Embryonic facial prominence (tissue), 1 donor: ENCODE measurements at regions not wholly inside any gene's neighbourhood (a gene's known extent, or its start where the extent isn't known, plus 50 kb on each side); places are given as distances from the start of the nearest gene placed in this dataset.
"Not testable (repeated sequence)": the region's sequence is repeated elsewhere in the genome, so short reads cannot be mapped to it uniquely, and the experiment has no call there.

ENCODE experiments used
- DNase-seq: peaks from one replicate; pipeline ENCODE4 v3.0.0-alpha.2; 2016; ENCODE audit errors: extremely low spot score

DNA sequence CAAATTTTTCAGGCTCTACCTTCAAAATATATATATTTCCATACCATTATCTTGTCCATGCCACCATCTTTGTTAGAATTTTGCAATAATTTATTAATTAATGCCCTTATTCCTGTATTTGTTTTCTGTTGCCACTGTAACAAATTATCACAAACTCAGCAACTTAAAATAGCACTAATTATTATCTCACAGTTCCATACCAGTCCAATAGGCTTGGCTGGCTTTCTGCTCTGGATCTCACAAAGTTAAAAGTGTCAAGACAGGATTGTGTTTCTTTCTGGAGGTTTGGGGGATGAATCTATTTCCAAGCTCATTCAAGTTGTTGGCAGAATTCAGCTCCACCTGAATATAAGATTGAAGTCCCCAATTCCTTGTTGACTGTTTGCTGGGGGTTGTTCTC, 58.6 kb upstream of the SLC38A4 start:
- no peak for DNase-seq

GRCh38 chr12:46886541-46887041, 60.8 kb upstream of the SLC38A4 start:
- DNase-seq: no peak

GRCh38 chr12:46887870-46888269, 62.1 kb upstream of the SLC38A4 start:
- no peak for DNase-seq

- no peak for DNase-seq
These were observed 62.8 kb upstream of the SLC38A4 start for GRCh38 chr12:46888568-46888967.

GRCh38 chr12:46891306-46891705, 65.5 kb upstream of the SLC38A4 start:
- no peak for DNase-seq

GRCh38 chr12:46892034-46892705, 66.4 kb upstream of the SLC38A4 start:
- DNase-seq: no peak

- DNase-seq: peak; percentile 29
These were observed 67.1 kb upstream of the SLC38A4 start for GRCh38 chr12:46892887-46893286.

- no peak for DNase-seq
These were observed 67.6 kb upstream of the SLC38A4 start for GRCh38 chr12:46893434-46893833.

DNA sequence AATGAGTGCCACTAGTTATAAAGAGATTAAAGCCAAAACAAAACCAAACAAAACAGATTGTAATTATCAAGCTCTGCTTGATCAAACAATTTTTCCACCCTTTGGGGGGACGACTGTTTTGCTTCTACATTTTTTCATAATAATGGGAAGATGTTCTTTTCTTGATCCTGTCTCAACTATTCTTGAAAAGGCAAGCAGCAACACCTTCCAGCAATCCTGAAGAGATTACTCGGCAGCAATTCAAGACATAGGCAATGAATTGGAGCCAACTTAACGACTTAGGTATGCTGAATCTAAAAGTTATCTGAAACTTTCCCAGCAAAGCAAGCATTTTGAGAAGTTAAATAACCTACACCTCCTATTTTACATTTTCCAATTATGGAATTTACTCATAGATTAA, 69.9 kb upstream of the SLC38A4 start:
- DNase-seq: no peak

- DNase-seq: no peak
These were observed 70.9 kb upstream of the SLC38A4 start for GRCh38 chr12:46896680-46897079.

- no peak for DNase-seq
These were observed 72.5 kb upstream of the SLC38A4 start for GRCh38 chr12:46898152-46898931.

- no peak for DNase-seq
These were observed 73.2 kb upstream of the SLC38A4 start for GRCh38 chr12:46898989-46899388.

GRCh38 chr12:46900734-46901463, 75.1 kb upstream of the SLC38A4 start:
- DNase-seq: no peak

- no peak for DNase-seq
These were observed 75.8 kb upstream of the SLC38A4 start for GRCh38 chr12:46901464-46902205.

DNA sequence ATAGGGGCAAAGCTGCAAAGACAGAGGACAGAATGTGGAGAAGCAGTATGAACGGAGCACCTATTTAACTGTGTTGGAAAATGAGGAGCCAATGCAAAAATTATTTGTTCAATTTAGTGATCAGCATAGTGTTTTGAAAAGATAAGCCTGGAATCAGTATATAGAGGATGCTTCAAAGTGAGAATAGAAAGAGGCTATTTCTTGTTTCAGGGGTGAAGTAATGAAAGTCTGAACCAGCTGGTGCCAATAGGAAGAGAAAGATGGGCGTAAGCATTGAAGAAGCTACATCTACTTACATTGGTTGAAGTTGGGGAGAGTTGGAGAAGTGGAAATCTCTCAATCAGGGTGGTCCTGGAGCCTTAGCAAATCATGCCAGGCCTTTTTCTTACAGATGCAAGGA, 77.3 kb upstream of the SLC38A4 start:
- no peak for DNase-seq

GRCh38 chr12:46904406-46905238, 78.8 kb upstream of the SLC38A4 start:
- DNase-seq: no peak

- not testable (repeated sequence) for DNase-seq
These were observed 79.4 kb upstream of the SLC38A4 start for GRCh38 chr12:46905239-46905627.

- DNase-seq: no peak
These were observed 82.0 kb upstream of the SLC38A4 start for GRCh38 chr12:46907791-46908190.

DNA sequence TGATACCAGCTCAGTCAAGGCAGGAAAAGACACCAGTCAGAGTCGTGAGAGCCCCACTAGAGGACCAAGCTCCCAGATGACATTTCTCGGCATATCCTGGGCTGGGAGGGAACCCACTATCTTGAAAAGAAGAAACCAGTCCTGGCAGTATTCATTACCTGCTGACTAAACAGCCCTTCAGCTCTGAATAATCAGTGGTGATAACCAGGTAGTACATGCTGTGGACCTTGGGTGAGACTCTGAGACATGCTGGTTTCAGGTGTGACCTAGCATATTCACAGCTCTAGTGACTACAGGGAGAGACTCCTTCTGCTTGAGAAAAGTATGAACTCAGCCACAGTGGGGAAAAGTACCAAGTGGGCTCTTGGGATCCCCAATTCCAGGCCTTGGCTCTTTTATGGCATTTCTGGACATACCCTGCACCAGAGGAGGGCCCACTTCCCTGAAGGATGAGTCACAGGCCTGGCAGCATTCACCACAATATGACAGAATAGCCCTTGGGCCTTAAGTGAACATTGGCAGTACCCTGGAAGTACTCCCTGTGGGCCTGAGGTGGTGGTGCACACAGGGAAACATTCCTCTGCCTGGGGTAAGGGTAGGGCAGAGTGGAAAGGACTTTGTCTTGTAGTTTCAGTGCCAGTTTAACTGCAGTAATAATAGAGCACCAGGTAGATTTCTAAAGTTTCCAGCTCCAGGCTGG, 82.6 kb upstream of the SLC38A4 start:
- DNase-seq: no peak

GRCh38 chr12:46908936-46909635, 83.3 kb upstream of the SLC38A4 start:
- DNase-seq: no peak
